A673 (cell line): ENCODE measurements at regions not wholly inside any gene's neighbourhood (a gene's known extent, or its start where the extent isn't known, plus 50 kb on each side); places are given as distances from the start of the nearest gene placed in this dataset.

Experiments used
- BruUV-seq: library from RNA; stranded (reverse); fragments of 400-500 nt; replicated peaks from 2 replicates; lab custom pipeline; 2021; lab: Mats Ljungman, UMichigan
- CTCF ChIA-PET: fragments of 300-600 bp; sonication (Branson Sonifier 250); formaldehyde crosslinking; loops from one replicate; lab custom pipeline; 2022; ENCODE audit warnings: antibody characterized with exemption; lab: Charles Lee
- POLR2A ChIA-PET: fragments of 300-600 bp; sonication (Branson Sonifier 250); formaldehyde crosslinking; loops from one replicate; lab custom pipeline; 2022; ENCODE audit warnings: antibody characterized with exemption; ENCODE audit not compliant: low non-redundant PET; lab: Charles Lee
- DNase-seq: peaks from one replicate; pipeline ENCODE4 v3.0.0-alpha.2; 2015; ENCODE audit warnings: low spot score
- H3K27ac ChIP-seq: fragments of 200-600 bp; sonication (generic); 2 replicates; pipeline ENCODE4 v1.5.1; 2016; ENCODE audit warnings: mixed run types, low read depth, mild to moderate bottlenecking, mixed read lengths, antibody characterized with exemption, low read length; ENCODE audit not compliant: poor library complexity, severe bottlenecking
- H3K27me3 ChIP-seq: fragments of 200-600 bp; sonication (generic); replicated peaks from 2 replicates; pipeline ENCODE4 v1.6.1; 2017; ENCODE audit warnings: mixed run types, low read depth, mild to moderate bottlenecking, mixed read lengths, antibody characterized with exemption, low read length; ENCODE audit not compliant: insufficient read depth, poor library complexity
- H3K36me3 ChIP-seq: fragments of 200-600 bp; sonication (generic); 2 replicates; pipeline ENCODE4 v1.6.1; 2016; ENCODE audit warnings: mixed run types, mild to moderate bottlenecking, mixed read lengths, antibody characterized with exemption, low read length; ENCODE audit not compliant: insufficient read depth, poor library complexity, severe bottlenecking
- H3K4me1 ChIP-seq: fragments of 200-600 bp; sonication (generic); 2 replicates; pipeline ENCODE4 v1.6.1; 2017; ENCODE audit warnings: mixed run types, mild to moderate bottlenecking, mixed read lengths, antibody characterized with exemption, low read length; ENCODE audit not compliant: insufficient read depth, poor library complexity, severe bottlenecking
- H3K4me3 ChIP-seq: fragments of 200-600 bp; sonication (generic); 2 replicates; pipeline ENCODE4 v1.5.1; 2016; ENCODE audit warnings: low read depth, mixed run types, mild to moderate bottlenecking, mixed read lengths, low read length; ENCODE audit not compliant: poor library complexity, severe bottlenecking
- H3K9me3 ChIP-seq: fragments of 200-600 bp; sonication (generic); 2 replicates; pipeline ENCODE4 v1.6.1; 2016; ENCODE audit warnings: mixed run types, low read depth, mild to moderate bottlenecking, mixed read lengths, antibody characterized with exemption, low read length; ENCODE audit not compliant: poor library complexity, severe bottlenecking
- CTCF ChIP-seq: fragments of 300-800, 200-600 bp; sonication (generic); conservative IDR thresholded peaks from 2 replicates; pipeline ENCODE4 v1.5.1; 2017; ENCODE audit warnings: low read depth, mild to moderate bottlenecking, antibody characterized with exemption, low read length, moderate library complexity, mixed read lengths
- EZH2 ChIP-seq: fragments of 200-600 bp; sonication (generic); IDR thresholded peaks from 2 replicates; pipeline ENCODE4 v1.6.1; 2017; ENCODE audit warnings: borderline replicate concordance, low read depth, mild to moderate bottlenecking, mixed read lengths, antibody characterized with exemption, low read length; ENCODE audit not compliant: poor library complexity, severe bottlenecking
- intact Hi-C: fragments of 100-400 bp; cut with micrococcal nuclease; formaldehyde crosslinking; loops from one replicate; pipeline ENCODE4 v1.10.0; 2022; ENCODE audit not compliant: unreplicated experiment

DNA sequence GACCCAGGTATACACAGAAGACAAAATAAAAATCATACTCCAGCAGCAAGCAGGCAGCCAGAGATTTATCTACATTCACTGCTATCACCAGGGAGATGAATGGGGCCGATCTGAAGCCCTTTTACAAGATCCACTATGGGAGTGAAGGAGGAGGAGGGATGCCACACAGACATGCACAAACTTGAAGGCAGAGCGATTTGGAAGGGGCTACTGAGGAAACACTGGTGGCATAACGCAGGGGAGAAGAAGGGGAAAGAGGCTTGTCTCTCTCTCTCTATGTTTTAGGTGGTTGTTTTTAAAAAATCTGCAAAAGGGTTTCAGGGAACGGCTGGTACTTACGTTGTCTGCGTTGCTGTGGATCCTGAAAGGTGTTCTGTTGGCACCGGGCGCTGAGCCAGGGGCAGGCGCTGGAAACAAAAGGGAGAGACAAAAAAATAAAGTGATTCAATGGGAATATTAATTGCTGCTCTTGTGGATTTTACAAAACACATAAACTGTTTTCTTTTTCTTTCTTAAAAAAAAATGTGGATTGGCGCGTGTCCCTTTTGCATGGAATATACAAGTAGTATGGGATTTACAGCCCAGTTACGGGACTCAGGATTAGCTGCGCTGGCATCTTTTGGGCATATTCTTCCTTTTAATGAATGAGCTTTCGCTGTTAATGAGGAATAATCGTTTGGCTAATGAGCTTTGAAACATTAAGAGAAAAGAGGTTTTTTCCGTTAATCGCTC is 255.3 kb upstream of the PMFBP1 start:
- peaks cover 8% of the 10 kb centered on the region for H3K4me1 ChIP-seq
- CTCF ChIA-PET: no interaction called here
- H3K27ac ChIP-seq: no peak overlapping the region
- POLR2A ChIA-PET: interaction anchor here (0.6 kb wide), 1 partner anchor 53 kb away, joined by 3 read pairs; no protein-coding TSS in a partner anchor
- intact Hi-C loops: no loop called here
- no TSS peak for BruUV-seq
- no peak overlapping the region for H3K4me3 ChIP-seq
- H3K27me3 ChIP-seq: peaks cover 21% of the 10 kb centered on the region
- TF ChIP-seq CTCF (no peak), EZH2 (no peak)
- DNase-seq: no peak
- H3K9me3 ChIP-seq: peaks cover under 1% of the 10 kb centered on the region
- H3K36me3 ChIP-seq: no peaks in the 10 kb centered on the region

DNA sequence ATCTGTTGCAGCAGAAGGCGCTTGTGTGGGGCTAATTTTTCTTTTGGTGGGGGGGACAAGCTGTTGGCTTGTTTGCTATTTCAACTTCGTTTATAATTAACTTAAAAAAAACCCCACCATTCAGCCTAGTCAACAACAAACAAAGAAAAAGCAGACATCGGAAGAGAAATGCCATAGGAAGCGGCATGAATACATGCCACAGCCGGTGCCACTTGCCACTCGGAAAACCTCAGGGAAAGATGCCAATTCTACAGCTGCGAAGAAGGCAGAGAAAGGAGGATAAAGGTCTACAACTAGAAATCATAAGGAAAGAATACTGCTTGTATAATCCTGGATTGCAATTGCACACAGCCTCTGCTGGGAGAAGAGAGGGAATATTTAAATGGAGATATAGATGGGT is 254.4 kb upstream of the PMFBP1 start:
- Histone ChIP-seq H3K27ac (no peak overlapping the region), H3K9me3 (peaks cover 4% of the 10 kb centered on the region), H3K4me1 (peaks cover 8% of the 10 kb centered on the region), H3K4me3 (no peak overlapping the region), H3K36me3 (no peaks in the 10 kb centered on the region), H3K27me3 (peaks cover 21% of the 10 kb centered on the region)
- TF ChIP-seq CTCF: no peak
- TF ChIP-seq EZH2: no peak
- BruUV-seq: no TSS peak
- no peak for DNase-seq
- intact Hi-C loops: no loop called here
- POLR2A ChIA-PET: no interaction called here
- CTCF ChIA-PET: no interaction called here

- DNase-seq: peak; percentile 57
- Histone ChIP-seq H3K9me3 (peaks cover 4% of the 10 kb centered on the region), H3K27ac (no peak overlapping the region), H3K4me1 (peaks cover 8% of the 10 kb centered on the region), H3K36me3 (no peaks in the 10 kb centered on the region), H3K27me3 (peaks cover 21% of the 10 kb centered on the region), H3K4me3 (peak overlapping the region; percentile 24)
- no TSS peak for BruUV-seq
- TF ChIP-seq CTCF (no peak), EZH2 (no peak)
- intact Hi-C loops: no loop called here
- ChIA-PET CTCF (interaction anchor here (0.6 kb wide), 1 partner anchor 27 kb away, joined by 4 read pairs; no protein-coding TSS in a partner anchor), POLR2A (no interaction called here)
Measured at GRCh38 chr16:72425571-72426341, 253.8 kb upstream of the PMFBP1 start.
